Right ventricle myocardium inferior (tissue), 1 donor: ENCODE measurements at regions not wholly inside any gene's neighbourhood (a gene's known extent, or its start where the extent isn't known, plus 50 kb on each side); places are given as distances from the start of the nearest gene placed in this dataset.
"Not testable (repeated sequence)": the region's sequence is repeated elsewhere in the genome, so short reads cannot be mapped to it uniquely, and the experiment has no call there.

Experiments
- ATAC-seq: fragments of 200-7000 bp; cut with Tn5 transposase; one replicate; pipeline ENCODE4 v1.9.1; 2020; ENCODE audit warnings: mild to moderate bottlenecking, moderate library complexity
- DNase-seq: peaks from one replicate; pipeline ENCODE4 v3.0.0; 2021; ENCODE audit errors: missing footprints
- intact Hi-C: fragments of 100-400 bp; cut with DNase I; formaldehyde crosslinking; loops from one replicate; pipeline ENCODE4 v1.11.0; 2022
- donor health status: DM: no; HTN: yes; CAD: no; lungs with severe emphysema.

- intact Hi-C loops: no loop called here
- DNase-seq (no peak), ATAC-seq (no peak)
These were observed 1142.3 kb upstream of the FANCL start for GRCh38 chr2:59383473-59383872.

- intact Hi-C loops: no loop called here
- DNase-seq (peak; percentile 37), ATAC-seq (no peak)
These were observed 1137.0 kb upstream of the FANCL start for GRCh38 chr2:59378127-59378526.

DNA sequence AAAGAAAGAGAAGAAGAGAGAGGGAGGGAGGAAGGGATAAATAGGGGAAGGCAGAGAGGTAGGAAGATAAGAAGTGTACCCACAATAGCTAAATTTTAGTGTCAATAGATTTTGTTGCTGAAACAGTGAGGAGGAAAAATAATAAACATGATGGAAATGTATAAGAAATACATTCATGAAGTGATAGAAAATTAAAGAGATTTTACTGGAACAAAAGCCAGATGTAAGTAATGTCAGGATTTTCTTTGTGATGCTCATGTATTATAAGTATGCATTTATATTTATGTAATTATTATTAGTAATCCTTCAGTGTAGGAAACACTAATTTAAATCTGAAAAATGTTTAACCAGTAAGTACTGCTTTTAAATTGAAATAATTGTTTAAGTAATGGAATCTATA lies 1125.2 kb upstream of the FANCL start:
- DNase-seq (no peak), ATAC-seq (no peak)
- intact Hi-C loops: no loop called here

DNA sequence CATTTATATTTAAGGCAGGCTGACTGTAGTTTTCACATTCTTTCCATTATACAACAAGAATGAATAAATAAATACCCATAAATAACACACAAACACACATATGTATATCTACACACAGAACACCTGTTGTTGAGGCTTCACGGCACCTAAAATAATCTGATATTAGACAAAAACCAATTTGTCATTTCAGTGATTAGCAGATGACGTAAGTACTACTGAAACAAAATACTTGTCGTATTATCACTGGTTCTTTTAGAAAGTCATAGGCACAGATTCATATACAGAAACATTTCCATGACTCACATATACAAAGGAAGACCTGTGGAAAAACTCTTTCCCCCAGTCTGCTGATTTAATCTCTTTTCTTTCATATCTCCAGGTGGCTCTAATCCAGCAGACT lies 1113.4 kb upstream of the FANCL start:
- ATAC-seq (no peak), DNase-seq (no peak)
- intact Hi-C loops: no loop called here

GRCh38 chr2:59353306-59353921 lies 1112.3 kb upstream of the FANCL start:
- ATAC-seq (no peak), DNase-seq (no peak)

GRCh38 chr2:59342166-59342565 lies 1101.0 kb upstream of the FANCL start:
- intact Hi-C loops: no loop called here
- no peak for ATAC-seq

More at GRCh38 chr2:59353306-59353921, 1112.3 kb upstream of the FANCL start:
- intact Hi-C loops: no loop called here

DNA sequence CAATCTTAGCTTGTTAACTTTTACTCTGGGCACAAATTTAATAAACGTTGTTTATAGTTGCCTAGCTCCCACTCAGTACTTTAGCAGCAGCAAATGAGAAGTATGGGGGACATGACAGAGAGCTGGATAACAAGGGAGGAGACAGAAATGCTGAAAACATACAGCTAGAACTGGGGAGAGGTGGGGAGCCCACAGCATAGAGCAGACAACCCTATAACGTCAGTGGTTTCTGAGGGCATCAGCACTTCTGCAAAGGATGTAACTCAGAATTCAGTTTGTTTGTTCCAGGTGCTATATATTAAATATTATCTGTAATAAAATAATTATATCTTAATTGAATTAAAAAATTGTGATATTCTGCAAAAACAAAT lies 1098.7 kb upstream of the FANCL start:
- ATAC-seq: no peak
- DNase-seq: no peak
- intact Hi-C loops: no loop called here

More at GRCh38 chr2:59342166-59342565, 1101.0 kb upstream of the FANCL start:
- DNase-seq: no peak

DNA sequence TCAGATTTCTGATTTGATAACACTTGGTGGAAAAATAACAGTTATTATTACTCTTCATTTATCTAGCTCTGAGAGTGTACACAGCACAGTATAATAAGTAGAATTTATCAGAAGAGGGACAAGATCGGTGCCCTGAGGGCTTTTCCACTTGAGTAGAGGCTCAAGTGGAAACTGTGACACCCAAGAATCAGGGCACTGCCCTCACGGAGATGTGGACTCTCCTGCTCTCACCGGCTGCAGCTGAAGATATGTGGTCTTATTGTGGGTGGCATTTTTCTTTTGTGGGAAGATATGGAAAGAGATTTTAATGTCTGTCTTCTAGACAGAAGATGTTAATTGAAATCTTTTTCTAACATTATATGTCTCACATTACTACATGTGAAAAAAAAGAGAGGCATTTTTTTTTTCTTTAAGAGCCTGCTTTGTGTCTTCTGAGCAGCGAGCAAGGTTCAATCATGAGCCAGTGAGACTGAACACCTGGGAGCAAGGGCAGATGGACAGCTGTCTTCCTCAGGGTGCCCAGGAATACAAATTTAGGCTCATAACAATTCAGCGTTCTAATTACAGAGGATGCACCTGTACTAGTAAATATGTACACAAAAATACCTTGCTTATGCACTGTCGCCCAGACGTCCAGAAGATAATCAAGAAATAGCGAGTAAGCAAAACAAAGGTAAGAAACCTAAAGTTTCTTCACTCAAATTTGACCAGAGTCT lies 1098.2 kb upstream of the FANCL start:
- ATAC-seq (no peak), DNase-seq (no peak)
- intact Hi-C loops: no loop called here

DNA sequence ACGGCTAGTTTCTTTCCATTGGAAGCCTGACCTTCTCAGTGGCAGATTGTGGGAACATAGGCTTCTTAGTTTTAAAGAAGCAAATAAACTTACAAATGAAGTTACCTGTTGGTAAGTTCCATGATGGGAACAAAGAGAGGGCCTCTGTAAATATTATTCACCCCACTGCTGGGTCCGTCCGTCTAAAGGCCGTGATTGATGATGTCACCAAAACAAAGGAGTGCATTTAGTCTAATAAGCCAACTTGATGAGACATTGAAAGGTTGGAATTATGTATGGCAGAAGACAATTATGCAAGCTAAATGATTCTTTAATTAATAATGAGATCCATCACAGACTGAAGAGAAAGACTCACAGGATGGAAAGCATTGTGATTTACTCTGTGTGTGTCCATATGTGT lies 1091.9 kb upstream of the FANCL start:
- no peak for DNase-seq
- no peak for ATAC-seq
- intact Hi-C loops: no loop called here

GRCh38 chr2:59326581-59327365 lies 1085.6 kb upstream of the FANCL start:
- not testable (repeated sequence) for ATAC-seq

DNA sequence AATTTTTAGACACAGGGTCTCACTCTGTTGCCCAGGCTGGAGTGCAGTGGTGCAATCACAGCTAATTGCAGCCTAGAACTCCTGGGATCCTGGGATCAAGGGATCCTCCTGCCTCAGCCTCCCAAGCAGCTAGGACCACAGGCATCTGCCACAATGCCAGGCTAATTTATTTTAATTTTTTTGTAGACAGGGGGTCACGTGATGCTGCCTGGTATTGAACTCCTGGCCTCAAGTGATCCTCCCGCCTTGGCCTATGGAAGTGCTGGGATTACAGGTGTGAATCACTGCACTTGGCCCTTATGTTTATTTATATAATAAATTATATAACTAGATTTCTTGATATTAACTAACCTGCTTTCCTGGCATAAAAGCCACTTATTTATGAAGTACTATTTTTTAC lies 1081.7 kb upstream of the FANCL start:
- intact Hi-C loops: no loop called here
- ATAC-seq (no peak), DNase-seq (no peak)

More at GRCh38 chr2:59326581-59327365, 1085.6 kb upstream of the FANCL start:
- DNase-seq, intact Hi-C loops: not testable (repeated sequence)

DNA sequence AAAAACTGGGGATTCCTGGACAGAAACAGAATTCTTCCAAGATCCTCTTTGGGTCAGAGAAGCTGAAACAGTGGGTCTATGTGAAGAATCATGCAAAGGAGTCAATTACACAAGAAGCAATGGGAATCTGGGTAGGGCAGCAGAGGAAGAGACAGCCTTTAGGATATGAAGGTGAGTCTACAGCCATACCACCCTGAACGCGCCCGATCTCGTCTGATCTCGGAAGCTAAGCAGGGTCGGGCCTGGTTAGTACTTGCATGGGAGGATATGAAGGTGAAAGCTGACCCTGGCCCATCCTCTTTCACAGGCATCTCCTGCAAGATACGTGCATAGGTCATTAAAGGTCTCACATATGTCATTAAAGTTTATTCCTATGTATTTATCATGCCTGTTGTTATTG lies 1080.9 kb upstream of the FANCL start:
- no peak for ATAC-seq
- intact Hi-C loops: no loop called here

DNA sequence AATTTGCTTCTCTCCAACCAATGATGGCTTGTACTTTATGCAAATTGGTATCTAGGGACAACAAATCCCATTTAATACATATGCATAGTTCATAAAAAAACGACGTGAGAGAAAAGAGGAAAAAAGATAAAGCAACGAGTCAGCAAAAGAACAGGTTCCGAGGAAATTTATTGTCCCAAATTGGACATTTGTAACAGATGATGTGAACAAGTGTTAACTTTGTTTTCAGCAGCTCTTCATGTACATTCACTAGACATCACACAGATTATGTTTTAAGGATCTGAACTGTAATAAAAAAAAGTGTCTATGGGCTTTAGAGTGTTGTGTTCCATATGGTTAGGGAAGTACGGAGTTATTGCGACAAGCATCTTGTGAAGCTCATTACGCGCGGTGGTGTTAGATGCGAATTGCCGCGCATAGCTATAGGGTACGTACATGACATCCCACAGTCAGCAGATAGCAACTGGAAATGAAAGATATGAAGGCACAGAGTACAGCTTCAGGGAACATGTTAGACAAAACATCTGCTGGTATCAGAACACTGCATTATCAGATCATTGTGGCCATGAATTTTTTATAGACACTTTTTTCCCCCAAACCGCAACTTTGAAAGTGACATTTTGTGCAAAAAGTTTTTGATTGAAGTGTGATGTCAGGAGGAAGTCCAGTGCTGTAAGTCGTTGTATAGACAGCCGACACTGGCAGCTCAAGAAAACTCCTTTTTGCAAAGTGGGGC lies 1073.1 kb upstream of the FANCL start:
- intact Hi-C loops: no loop called here
- ATAC-seq (no peak), DNase-seq (no peak)

More for the DNA sequence above, 1080.9 kb upstream of the FANCL start:
- DNase-seq: no peak

GRCh38 chr2:59312967-59313940 lies 1072.1 kb upstream of the FANCL start:
- no peak for ATAC-seq
- DNase-seq: no peak
- intact Hi-C loops: no loop called here

DNA sequence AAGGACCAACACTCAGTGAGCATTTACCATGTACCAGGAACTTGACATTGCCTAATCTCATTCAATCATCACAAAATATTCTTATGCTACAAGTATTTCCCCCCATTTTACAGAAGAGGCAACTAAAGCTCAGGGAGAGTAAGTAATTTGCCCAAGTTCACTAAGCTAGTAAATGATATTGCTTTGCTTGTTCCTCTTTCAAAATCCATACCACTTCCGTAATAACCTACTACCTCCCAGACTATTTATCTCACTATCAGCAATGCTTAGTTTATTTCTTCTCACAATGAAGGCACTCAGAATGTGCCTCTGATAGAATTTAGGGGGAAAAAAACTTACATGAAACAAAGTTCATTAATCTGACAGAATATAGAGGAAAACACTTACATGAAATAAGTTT lies 1070.9 kb upstream of the FANCL start:
- intact Hi-C loops: no loop called here
- DNase-seq: no peak
- ATAC-seq: no peak

DNA sequence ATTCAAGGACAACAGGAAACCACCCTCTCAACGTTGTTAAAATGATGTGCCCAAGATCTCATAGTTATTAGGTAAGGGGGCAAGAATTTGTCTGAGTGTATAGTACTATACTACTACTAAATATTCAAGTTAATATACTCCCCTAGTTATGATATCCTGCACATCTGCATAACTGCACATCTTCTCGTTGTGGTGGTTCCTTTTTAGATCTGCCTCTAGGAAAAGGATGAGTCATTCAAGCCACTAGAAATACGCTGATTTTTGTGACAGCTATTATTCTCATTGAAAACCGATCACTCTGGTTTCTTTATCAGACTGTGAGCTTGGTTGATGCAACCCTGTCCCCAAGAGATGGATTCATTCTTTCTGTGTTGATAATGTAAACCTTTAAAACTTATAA lies 1067.0 kb upstream of the FANCL start:
- ATAC-seq: no peak
- intact Hi-C loops: loop anchor here (10.0 kb wide), 2 partner anchors 807 to 1247 kb away; partner anchors contain the start of gene BCL11A

DNA sequence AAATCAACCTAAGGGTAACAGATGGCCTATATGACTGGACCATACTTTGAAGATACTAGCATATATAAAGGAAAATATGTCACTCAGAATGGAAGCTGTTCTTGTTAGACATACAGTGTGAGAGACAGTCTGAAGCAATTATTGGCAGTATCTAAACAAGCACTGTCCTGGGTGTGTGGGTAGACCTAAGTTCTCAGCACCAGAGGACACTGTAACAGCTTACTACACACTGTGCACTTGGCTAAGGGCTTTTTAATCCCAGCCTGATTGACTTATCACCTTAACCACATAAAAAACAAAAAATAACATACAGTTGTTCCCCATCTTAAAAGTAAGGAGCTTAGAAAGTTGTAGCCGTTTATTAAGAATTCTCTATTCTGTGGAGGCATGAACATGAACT lies 1066.1 kb upstream of the FANCL start:
- intact Hi-C loops: loop anchor here (10.0 kb wide), 2 partner anchors 808 to 1248 kb away; partner anchors contain the start of gene BCL11A
- no peak for ATAC-seq
- no peak for DNase-seq

More for the DNA sequence above, 1067.0 kb upstream of the FANCL start:
- no peak for DNase-seq

- no peak for ATAC-seq
- intact Hi-C loops: loop anchor here (5.0 to 10.0 kb wide), 4 partner anchors 812 to 1279 kb away; partner anchors contain the start of gene BCL11A
- DNase-seq: no peak
These were observed 1062.1 kb upstream of the FANCL start for GRCh38 chr2:59303272-59303671.
